Glomerular endothelial cell (primary cell): ENCODE measurements at regions not wholly inside any gene's neighbourhood (a gene's known extent, or its start where the extent isn't known, plus 50 kb on each side); places are given as distances from the start of the nearest gene placed in this dataset.

ENCODE experiments used
- DNase-seq: peaks from one replicate; pipeline ENCODE4 v3.0.0-alpha.2; 2011; ENCODE audit warnings: low read depth, low spot score; ENCODE audit errors: extremely low read depth

DNA sequence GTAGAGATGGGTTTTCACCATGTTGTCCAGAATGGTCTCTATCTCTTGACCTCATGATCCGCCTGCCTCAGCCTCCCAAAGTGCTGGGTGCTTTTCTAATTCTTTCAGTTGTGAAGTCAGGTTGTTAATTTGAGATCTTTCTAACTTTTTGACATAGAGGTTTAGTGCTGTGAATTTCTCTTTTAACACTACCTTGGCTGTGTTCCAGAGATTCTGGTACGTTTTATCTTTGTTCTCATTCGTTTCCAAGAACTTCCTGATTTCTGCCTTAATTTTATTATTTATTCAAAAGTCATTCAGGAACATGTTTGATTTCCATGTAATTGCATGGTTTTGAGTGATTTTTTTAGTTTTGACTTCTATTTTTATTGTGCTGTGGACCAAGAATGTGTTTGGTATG lies 63.5 kb upstream of the CCDC54 start:
- DNase-seq, result no peak

DNA sequence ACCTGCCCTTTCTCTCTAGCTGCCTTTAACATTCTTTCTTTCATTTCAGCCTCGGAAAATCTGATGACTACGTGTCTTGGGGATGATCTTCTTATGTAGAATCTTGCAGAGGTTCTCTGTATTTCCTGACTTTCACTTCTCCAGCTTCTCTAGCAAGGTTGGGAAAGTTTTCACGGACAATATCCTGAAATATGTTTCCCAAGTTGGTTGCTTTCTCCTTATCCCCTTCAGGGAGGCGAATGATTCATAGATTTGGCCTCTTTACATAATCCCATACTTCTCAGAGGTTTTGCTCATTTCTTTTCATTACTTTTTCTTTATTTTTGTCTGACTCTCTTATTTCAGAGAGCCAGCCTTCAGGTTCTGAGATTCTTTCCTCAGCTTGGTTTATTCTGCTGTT lies 62.1 kb upstream of the CCDC54 start:
- DNase-seq, result no peak

GRCh38 chr3:107323723-107324122 lies 53.5 kb upstream of the CCDC54 start:
- DNase-seq, result no peak

DNA sequence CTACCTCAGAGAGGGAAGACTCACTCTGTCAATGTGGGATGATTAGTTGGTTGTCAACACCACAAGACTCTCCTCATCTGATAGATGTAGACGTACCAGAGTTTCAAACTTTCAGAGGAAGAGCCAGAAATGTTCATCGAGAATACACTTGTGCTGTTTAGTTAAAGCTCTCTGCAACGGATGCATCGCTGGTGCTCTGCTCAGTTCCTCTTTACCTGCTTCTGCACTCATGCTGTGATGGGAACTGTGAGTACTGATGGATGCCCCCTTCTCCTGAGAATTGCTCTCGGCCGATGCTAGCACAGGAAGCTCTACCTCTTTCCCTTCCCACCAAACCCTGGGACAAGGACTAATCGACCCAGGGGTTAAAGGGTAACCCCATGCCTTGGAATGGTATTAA lies 51.8 kb upstream of the CCDC54 start:
- DNase-seq, result no peak
